SH-SY5Y (cell line): ENCODE measurements at regions not wholly inside any gene's neighbourhood (a gene's known extent, or its start where the extent isn't known, plus 50 kb on each side); places are given as distances from the start of the nearest gene placed in this dataset.

Experiments used
- GATA2 ChIP-seq: IDR thresholded peaks from 2 replicates; pipeline ENCODE4 v1.6.1; 2011; ENCODE audit warnings: mild to moderate bottlenecking, low read depth, low read length
- GATA3 ChIP-seq: IDR thresholded peaks from 2 replicates; pipeline ENCODE4 v1.6.1; 2011; ENCODE audit warnings: low read depth, mild to moderate bottlenecking, low read length, moderate library complexity

DNA sequence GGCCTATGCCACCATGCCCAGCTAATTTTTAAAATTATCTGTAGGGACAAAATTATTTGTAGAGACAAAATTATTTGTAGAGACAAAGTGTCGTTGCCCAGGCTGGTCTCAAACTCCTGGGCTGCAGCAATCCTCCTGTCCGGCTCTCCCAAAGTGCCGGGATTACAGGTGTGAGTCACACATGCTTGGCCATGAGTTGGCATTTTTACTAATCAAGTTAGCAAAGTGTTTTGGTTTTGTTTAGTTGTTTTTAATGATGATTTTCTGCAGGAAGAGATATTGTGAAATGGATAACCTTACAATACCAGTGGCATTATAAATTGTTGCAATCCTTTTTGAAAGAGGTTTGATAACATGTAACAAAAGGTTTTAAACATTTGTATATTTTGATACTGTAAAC, 65.3 kb upstream of the MAGI3 start:
- no peak for TF ChIP-seq GATA3
- TF ChIP-seq GATA2 = no peak
